ENCODE measurements at regions not wholly inside any gene's neighbourhood (a gene's known extent, or its start where the extent isn't known, plus 50 kb on each side); places are given as distances from the start of the nearest gene placed in this dataset.

DNA sequence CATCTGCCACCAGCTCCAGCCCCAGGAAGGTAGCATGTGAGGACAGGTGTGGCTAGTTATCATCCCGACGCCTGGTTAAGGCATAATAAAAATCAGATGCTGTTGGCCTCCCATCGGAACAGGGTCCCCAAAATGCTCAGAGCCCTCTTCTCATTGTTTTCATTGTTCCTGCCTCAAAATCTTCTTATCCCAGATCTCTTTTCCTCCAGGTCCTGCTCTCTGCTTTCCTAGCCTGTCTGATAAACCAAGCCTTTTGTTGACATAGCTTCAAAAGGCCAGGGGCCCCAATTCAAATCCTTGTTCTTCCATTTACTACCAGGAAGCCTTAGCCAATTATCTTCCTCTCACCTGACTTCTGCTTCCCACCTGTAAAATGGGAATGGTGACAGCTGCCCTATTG lies 130.1 kb upstream of the ADRA1B start:
- TF ChIP-seq, protein P1, sequence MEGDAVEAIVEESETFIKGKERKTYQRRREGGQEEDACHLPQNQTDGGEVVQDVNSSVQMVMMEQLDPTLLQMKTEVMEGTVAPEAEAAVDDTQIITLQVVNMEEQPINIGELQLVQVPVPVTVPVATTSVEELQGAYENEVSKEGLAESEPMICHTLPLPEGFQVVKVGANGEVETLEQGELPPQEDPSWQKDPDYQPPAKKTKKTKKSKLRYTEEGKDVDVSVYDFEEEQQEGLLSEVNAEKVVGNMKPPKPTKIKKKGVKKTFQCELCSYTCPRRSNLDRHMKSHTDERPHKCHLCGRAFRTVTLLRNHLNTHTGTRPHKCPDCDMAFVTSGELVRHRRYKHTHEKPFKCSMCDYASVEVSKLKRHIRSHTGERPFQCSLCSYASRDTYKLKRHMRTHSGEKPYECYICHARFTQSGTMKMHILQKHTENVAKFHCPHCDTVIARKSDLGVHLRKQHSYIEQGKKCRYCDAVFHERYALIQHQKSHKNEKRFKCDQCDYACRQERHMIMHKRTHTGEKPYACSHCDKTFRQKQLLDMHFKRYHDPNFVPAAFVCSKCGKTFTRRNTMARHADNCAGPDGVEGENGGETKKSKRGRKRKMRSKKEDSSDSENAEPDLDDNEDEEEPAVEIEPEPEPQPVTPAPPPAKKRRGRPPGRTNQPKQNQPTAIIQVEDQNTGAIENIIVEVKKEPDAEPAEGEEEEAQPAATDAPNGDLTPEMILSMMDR (IDR thresholded peaks at IDR 0.05; ENCODE audit: poor library complexity) = no peak
- TF ChIP-seq EZH2 (IDR thresholded peaks at IDR 0.05; ENCODE audit: borderline replicate concordance) = no peak

All from hepatocyte (in vitro differentiated cells).